SK-N-MC (cell line): ENCODE measurements at regions not wholly inside any gene's neighbourhood (a gene's known extent, or its start where the extent isn't known, plus 50 kb on each side); places are given as distances from the start of the nearest gene placed in this dataset.
"Not testable (repeated sequence)": the region's sequence is repeated elsewhere in the genome, so short reads cannot be mapped to it uniquely, and the experiment has no call there.

Source experiments
- DNase-seq: peaks from one replicate; pipeline ENCODE4 v3.0.0-alpha.2; 2011; ENCODE audit warnings: low read depth, low spot score
- H3K27ac ChIP-seq: fragments of 200-600 bp; sonication (generic); 2 replicates; pipeline ENCODE4 v1.5.1; 2016; ENCODE audit warnings: mixed run types
- H3K36me3 ChIP-seq: fragments of 200-600 bp; sonication (generic); 2 replicates; pipeline ENCODE4 v1.6.1; 2017; ENCODE audit warnings: antibody characterized with exemption, low read length, mixed read lengths; ENCODE audit not compliant: insufficient read depth
- H3K4me3 ChIP-seq: fragments of 200-600 bp; sonication (generic); 2 replicates; pipeline ENCODE4 v1.5.1; 2016
- H3K9ac ChIP-seq: fragments of 200-600 bp; sonication (generic); 2 replicates; pipeline ENCODE4 v1.8.0; 2017; ENCODE audit warnings: mixed run types, mixed read lengths; ENCODE audit not compliant: insufficient read length
- H3K9me3 ChIP-seq: fragments of 200-600 bp; sonication (generic); 2 replicates; pipeline ENCODE4 v1.6.1; 2017; ENCODE audit warnings: low read depth, mild to moderate bottlenecking, antibody characterized with exemption, low read length, moderate library complexity, mixed read lengths
- EZH2 ChIP-seq: fragments of 200-600 bp; sonication (generic); IDR thresholded peaks from one replicate; pipeline ENCODE4 v1.6.1; 2017; ENCODE audit warnings: antibody characterized with exemption
- FOXP2 ChIP-seq: optimal IDR thresholded peaks from 2 replicates; pipeline ENCODE3; 2011; ENCODE audit warnings: mild to moderate bottlenecking, moderate library complexity; ENCODE audit not compliant: insufficient read depth; ENCODE audit errors: extremely low read length, control extremely low read depth
- POLR2AphosphoS5 ChIP-seq: IDR thresholded peaks from 2 replicates; pipeline ENCODE4 v1.6.1; 2012; ENCODE audit warnings: mild to moderate bottlenecking, low read depth, low read length, borderline replicate concordance

- Histone ChIP-seq H3K9ac (no peak overlapping the region), H3K4me3 (no peak overlapping the region), H3K36me3 (no peaks in the 10 kb centered on the region), H3K9me3 (no peaks in the 10 kb centered on the region), H3K27ac (no peak overlapping the region)
- no peak for DNase-seq
- TF ChIP-seq EZH2, result no peak
- TF ChIP-seq FOXP2, result no peak
- no peak for TF ChIP-seq POLR2AphosphoS5
Observed at GRCh38 chr9:25025156-25025555, 479.5 kb upstream of the IZUMO3 start.

GRCh38 chr9:25017779-25018178, 472.1 kb upstream of the IZUMO3 start:
- Histone ChIP-seq H3K9me3 (no peaks in the 10 kb centered on the region), H3K27ac (no peak overlapping the region), H3K4me3 (no peak overlapping the region), H3K9ac (no peak overlapping the region), H3K36me3 (no peaks in the 10 kb centered on the region)
- TF ChIP-seq FOXP2 (no peak), EZH2 (no peak), POLR2AphosphoS5 (no peak)
- DNase-seq, result no peak

DNA sequence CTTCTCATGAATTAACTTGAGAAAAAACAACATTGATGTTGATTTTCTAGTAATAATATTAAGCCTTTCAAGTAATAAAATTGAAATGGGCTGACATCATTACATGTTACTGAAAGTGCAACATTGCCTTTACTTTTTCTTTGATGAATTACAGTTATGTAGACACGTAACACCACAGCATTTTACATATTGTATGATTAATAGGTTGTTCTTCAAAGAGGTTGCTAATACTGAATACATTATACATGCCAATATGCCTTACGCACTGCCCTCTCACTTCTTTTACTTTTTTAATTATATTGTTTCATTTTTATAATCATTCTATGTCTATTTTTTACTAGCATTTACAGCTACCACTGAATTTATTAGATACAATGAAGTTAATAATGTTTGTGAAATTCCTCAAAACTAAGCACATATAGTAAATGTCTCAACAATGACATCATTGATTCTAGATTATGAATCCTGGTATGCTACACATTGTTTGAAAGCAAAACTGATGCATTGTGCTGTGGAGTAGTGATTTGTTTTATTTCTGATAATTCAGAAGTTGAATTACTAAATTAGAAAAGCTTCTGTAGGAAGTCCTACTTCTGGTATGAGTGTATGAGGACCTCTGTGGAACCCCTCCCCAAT, 464.4 kb upstream of the IZUMO3 start:
- H3K9ac ChIP-seq, result no peak overlapping the region
- no peaks in the 10 kb centered on the region for H3K9me3 ChIP-seq
- TF ChIP-seq FOXP2, result no peak
- no peak for TF ChIP-seq POLR2AphosphoS5
- TF ChIP-seq EZH2, result no peak
- H3K27ac ChIP-seq, result no peak overlapping the region
- no peak for DNase-seq
- H3K4me3 ChIP-seq, result no peak overlapping the region
- no peaks in the 10 kb centered on the region for H3K36me3 ChIP-seq

DNA sequence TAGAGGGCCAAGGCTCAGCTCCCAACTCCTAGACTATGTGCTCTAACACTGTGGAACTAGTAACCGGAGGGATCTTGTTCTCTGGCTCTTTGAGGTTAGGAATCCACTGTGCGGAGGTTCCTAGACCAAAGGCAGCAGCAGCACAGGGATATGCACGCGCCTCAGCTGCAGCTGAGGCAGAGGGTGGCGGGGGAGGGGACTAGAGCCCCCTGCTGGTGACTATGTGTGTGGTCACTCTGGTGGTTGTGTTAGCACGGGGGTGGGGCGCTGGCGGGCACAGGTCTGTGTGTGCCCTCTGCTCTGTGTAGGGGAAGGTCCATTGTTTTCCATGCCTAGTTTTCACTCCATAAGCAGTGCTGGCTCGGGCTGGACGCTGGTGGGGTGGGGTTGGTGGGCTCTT, 458.0 kb upstream of the IZUMO3 start:
- Histone ChIP-seq H3K27ac (no peak overlapping the region), H3K9me3 (no peaks in the 10 kb centered on the region), H3K36me3 (no peaks in the 10 kb centered on the region), H3K4me3 (no peak overlapping the region), H3K9ac (no peak overlapping the region)
- TF ChIP-seq EZH2 (no peak), POLR2AphosphoS5 (no peak), FOXP2 (no peak)
- no peak for DNase-seq

- DNase-seq, result no peak
- TF ChIP-seq EZH2 (no peak), FOXP2 (no peak), POLR2AphosphoS5 (no peak)
- Histone ChIP-seq H3K9ac (no peak overlapping the region), H3K27ac (no peak overlapping the region), H3K9me3 (no peaks in the 10 kb centered on the region), H3K36me3 (no peaks in the 10 kb centered on the region), H3K4me3 (no peak overlapping the region)
Observed at GRCh38 chr9:24986331-24986730, 440.6 kb upstream of the IZUMO3 start.

- DNase-seq, H3K9ac ChIP-seq, H3K27ac ChIP-seq, H3K4me3 ChIP-seq, H3K36me3 ChIP-seq, H3K9me3 ChIP-seq: not testable (repeated sequence)
Observed at GRCh38 chr9:24970780-24971179, 425.1 kb upstream of the IZUMO3 start.

DNA sequence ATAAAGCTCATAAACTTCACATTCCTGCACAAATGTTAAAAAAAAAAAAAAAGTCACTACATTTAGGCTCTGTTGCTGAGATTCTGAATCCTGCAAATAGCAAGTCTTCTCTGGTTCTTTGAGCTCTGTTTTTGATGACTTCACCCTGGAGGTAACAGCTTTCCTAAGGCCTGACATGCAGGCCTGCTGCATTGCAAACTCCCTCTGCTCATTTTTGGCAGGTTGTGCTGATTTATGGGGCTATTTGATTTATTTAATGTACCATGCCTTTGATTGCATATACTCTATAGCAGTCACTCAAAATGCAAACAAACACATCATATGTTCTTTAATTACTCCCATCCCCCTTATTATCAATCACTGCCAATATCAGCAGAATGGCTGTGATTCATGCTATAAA, 416.1 kb upstream of the IZUMO3 start:
- Histone ChIP-seq H3K36me3 (no peaks in the 10 kb centered on the region), H3K9ac (no peak overlapping the region), H3K9me3 (no peaks in the 10 kb centered on the region), H3K4me3 (no peak overlapping the region), H3K27ac (no peak overlapping the region)
- no peak for DNase-seq
- no peak for TF ChIP-seq POLR2AphosphoS5
- TF ChIP-seq EZH2, result no peak
- no peak for TF ChIP-seq FOXP2

- Histone ChIP-seq H3K4me3 (no peak overlapping the region), H3K9ac (no peak overlapping the region), H3K27ac (no peak overlapping the region), H3K36me3 (no peaks in the 10 kb centered on the region), H3K9me3 (no peaks in the 10 kb centered on the region)
- TF ChIP-seq EZH2 (no peak), POLR2AphosphoS5 (no peak), FOXP2 (no peak)
- DNase-seq, result no peak
Observed at GRCh38 chr9:24953070-24953469, 407.4 kb upstream of the IZUMO3 start.

- DNase-seq, result no peak
- H3K9ac ChIP-seq, result no peak overlapping the region
- TF ChIP-seq EZH2, result no peak
- no peak for TF ChIP-seq FOXP2
- TF ChIP-seq POLR2AphosphoS5, result no peak
- H3K36me3 ChIP-seq, result no peaks in the 10 kb centered on the region
- no peaks in the 10 kb centered on the region for H3K9me3 ChIP-seq
- H3K4me3 ChIP-seq, result no peak overlapping the region
- H3K27ac ChIP-seq, result no peak overlapping the region
Observed at GRCh38 chr9:24939109-24939850, 393.6 kb upstream of the IZUMO3 start.
